Large intestine (tissue), 3 donors: ENCODE measurements at regions not wholly inside any gene's neighbourhood (a gene's known extent, or its start where the extent isn't known, plus 50 kb on each side); places are given as distances from the start of the nearest gene placed in this dataset.
"Not testable (repeated sequence)": the region's sequence is repeated elsewhere in the genome, so short reads cannot be mapped to it uniquely, and the experiment has no call there.

Experiments
- DNase-seq, 2 donors: peaks; one replicate each; pipeline versions ENCODE4 v3.0.0 to v3.0.0-alpha.2; 2013
- H3K27ac ChIP-seq: one replicate; pipeline ENCODE4 v1.5.1; 2013; ENCODE audit warnings: low read length
- H3K27me3 ChIP-seq: 2 replicates; pipeline ENCODE4 v1.6.1; 2013; ENCODE audit warnings: low read length; ENCODE audit not compliant: control insufficient read depth, insufficient read depth
- H3K36me3 ChIP-seq: 2 replicates; pipeline ENCODE4 v1.6.1; 2013; ENCODE audit warnings: low read length; ENCODE audit not compliant: control insufficient read depth, insufficient read depth
- H3K4me1 ChIP-seq: one replicate; pipeline ENCODE4 v1.6.1; 2013; ENCODE audit warnings: low read length; ENCODE audit not compliant: control insufficient read depth, insufficient read depth
- H3K4me3 ChIP-seq: one replicate; pipeline ENCODE4 v1.5.1; 2013; ENCODE audit warnings: low read length
- H3K9me3 ChIP-seq: one replicate; pipeline ENCODE4 v1.6.1; 2013; ENCODE audit warnings: mild to moderate bottlenecking, low read depth, low read length, moderate library complexity; ENCODE audit not compliant: control insufficient read depth
- WGBS: methylation state at CpG from one replicate; pipeline ENCODE4 v1.1.5; 2013; ENCODE audit warnings: low lambda C conversion rate; ENCODE audit not compliant: insufficient coverage; 5-methylcytosine and 5-hydroxymethylcytosine counted together

- Histone ChIP-seq H3K4me3 (no peak overlapping the region), H3K27me3 (no peaks in the 10 kb centered on the region), H3K4me1 (no peaks in the 10 kb centered on the region), H3K9me3 (no peaks in the 10 kb centered on the region), H3K27ac (no peak overlapping the region), H3K36me3 (no peaks in the 10 kb centered on the region)
- DNase-seq = no peak
- no CpG with 5 or more reads among the region's 1 CpG for WGBS
Measured at GRCh38 chr4:66766557-66766956, 778.7 kb downstream of the CENPC start.

GRCh38 chr4:66750273-66750672 is 795.0 kb downstream of the CENPC start:
- Histone ChIP-seq H3K27me3 (no peaks in the 10 kb centered on the region), H3K9me3 (no peaks in the 10 kb centered on the region), H3K27ac (no peak overlapping the region), H3K4me1 (no peaks in the 10 kb centered on the region), H3K4me3 (no peak overlapping the region), H3K36me3 (no peaks in the 10 kb centered on the region)
- 58% methylated on average over 2 of the region's 2 CpGs for WGBS
- no peak for DNase-seq

- H3K36me3 ChIP-seq, DNase-seq, H3K27me3 ChIP-seq, H3K27ac ChIP-seq, H3K4me3 ChIP-seq, H3K4me1 ChIP-seq, H3K9me3 ChIP-seq: not testable (repeated sequence)
- no CpG with 5 or more reads among the region's 4 CpGs for WGBS
Measured at GRCh38 chr4:66746918-66747317, 798.4 kb downstream of the CENPC start.

- Histone ChIP-seq H3K4me1 (no peaks in the 10 kb centered on the region), H3K4me3 (no peak overlapping the region), H3K27me3 (no peaks in the 10 kb centered on the region), H3K36me3 (no peaks in the 10 kb centered on the region), H3K9me3 (no peaks in the 10 kb centered on the region), H3K27ac (no peak overlapping the region)
- DNase-seq = no peak
- no CpG with 5 or more reads among the region's 2 CpGs for WGBS
Measured at GRCh38 chr4:66741081-66741480, 804.2 kb downstream of the CENPC start.

- Histone ChIP-seq H3K27ac (no peak overlapping the region), H3K36me3 (no peaks in the 10 kb centered on the region), H3K27me3 (no peaks in the 10 kb centered on the region), H3K4me1 (no peaks in the 10 kb centered on the region), H3K4me3 (no peak overlapping the region), H3K9me3 (no peaks in the 10 kb centered on the region)
- no peak for DNase-seq
- WGBS = 83% methylated on average over 1 of the region's 3 CpGs
Measured at GRCh38 chr4:66736606-66737005, 808.7 kb downstream of the CENPC start.

- no peak for DNase-seq
- Histone ChIP-seq H3K4me3 (no peak overlapping the region), H3K27me3 (no peaks in the 10 kb centered on the region), H3K4me1 (no peaks in the 10 kb centered on the region), H3K27ac (no peak overlapping the region), H3K9me3 (no peaks in the 10 kb centered on the region), H3K36me3 (no peaks in the 10 kb centered on the region)
- WGBS = 64% methylated on average over 2 of the region's 2 CpGs
Measured at GRCh38 chr4:66728280-66728679, 817.0 kb downstream of the CENPC start.

- not testable (repeated sequence) for H3K4me3 ChIP-seq, H3K9me3 ChIP-seq, DNase-seq, H3K4me1 ChIP-seq, H3K27me3 ChIP-seq, H3K27ac ChIP-seq, H3K36me3 ChIP-seq
- WGBS = no CpG with 5 or more reads among the region's 30 CpGs
Measured at GRCh38 chr4:66712301-66712921, 832.9 kb downstream of the CENPC start.

GRCh38 chr4:66704243-66704642 is 841.1 kb downstream of the CENPC start:
- Histone ChIP-seq H3K4me3 (no peak overlapping the region), H3K27ac (no peak overlapping the region), H3K36me3 (no peaks in the 10 kb centered on the region), H3K9me3 (no peaks in the 10 kb centered on the region), H3K27me3 (no peaks in the 10 kb centered on the region), H3K4me1 (no peaks in the 10 kb centered on the region)
- DNase-seq = no peak
- WGBS = no CpG with 5 or more reads among the region's 2 CpGs

- Histone ChIP-seq H3K27me3 (no peaks in the 10 kb centered on the region), H3K4me1 (no peaks in the 10 kb centered on the region), H3K4me3 (no peak overlapping the region), H3K27ac (no peak overlapping the region), H3K9me3 (no peaks in the 10 kb centered on the region), H3K36me3 (no peaks in the 10 kb centered on the region)
- WGBS = 93% methylated on average over 2 of the region's 3 CpGs
- no peak for DNase-seq
Measured at GRCh38 chr4:66694739-66695138, 850.6 kb downstream of the CENPC start.

GRCh38 chr4:66693694-66694093 is 851.6 kb downstream of the CENPC start:
- Histone ChIP-seq H3K4me1 (no peaks in the 10 kb centered on the region), H3K36me3 (no peaks in the 10 kb centered on the region), H3K27me3 (no peaks in the 10 kb centered on the region), H3K4me3 (no peak overlapping the region), H3K27ac (no peak overlapping the region), H3K9me3 (no peaks in the 10 kb centered on the region)
- no CpG with 5 or more reads among the region's 1 CpG for WGBS
- no peak for DNase-seq

- no peaks in the 10 kb centered on the region for H3K9me3 ChIP-seq
- no CpG with 5 or more reads among the region's 4 CpGs for WGBS
- no peak overlapping the region for H3K4me3 ChIP-seq
- H3K27me3 ChIP-seq = no peaks in the 10 kb centered on the region
- H3K4me1 ChIP-seq = no peaks in the 10 kb centered on the region
- no peak for DNase-seq
- no peaks in the 10 kb centered on the region for H3K36me3 ChIP-seq
- H3K27ac ChIP-seq = no peak overlapping the region
Measured at GRCh38 chr4:66691101-66691500, 854.2 kb downstream of the CENPC start.
